ENCODE measurements at regions not wholly inside any gene's neighbourhood (a gene's known extent, or its start where the extent isn't known, plus 50 kb on each side); places are given as distances from the start of the nearest gene placed in this dataset.

GRCh38 chr2:120943403-120944034 lies 207.9 kb downstream of the GLI2 start:
- no peak for DNase-seq

- no peak for DNase-seq
Observed at GRCh38 chr2:120944575-120944974, 208.9 kb downstream of the GLI2 start.

- DNase-seq = no peak
Observed at GRCh38 chr2:120945091-120945490, 209.4 kb downstream of the GLI2 start.

- no peak for DNase-seq
Observed at GRCh38 chr2:120945832-120946499, 210.3 kb downstream of the GLI2 start.

- no peak for DNase-seq
Observed at GRCh38 chr2:120947327-120947726, 211.7 kb downstream of the GLI2 start.

- no peak for DNase-seq
Observed at GRCh38 chr2:120947982-120948661, 212.5 kb downstream of the GLI2 start.

- no peak for DNase-seq
Observed at GRCh38 chr2:120948662-120949011, 213.0 kb downstream of the GLI2 start.

GRCh38 chr2:120949027-120949956 lies 213.6 kb downstream of the GLI2 start:
- no peak for DNase-seq

- no peak for DNase-seq
Observed at GRCh38 chr2:120949957-120950590, 214.4 kb downstream of the GLI2 start.

- DNase-seq = no peak
Observed at GRCh38 chr2:120951693-120952092, 216.0 kb downstream of the GLI2 start.

- no peak for DNase-seq
Observed at GRCh38 chr2:120952318-120952717, 216.7 kb downstream of the GLI2 start.

GRCh38 chr2:120953066-120953756 lies 217.5 kb downstream of the GLI2 start:
- no peak for DNase-seq

- DNase-seq = no peak
Observed at GRCh38 chr2:120953843-120954584, 218.3 kb downstream of the GLI2 start.

- DNase-seq = no peak
Observed at GRCh38 chr2:120954939-120955338, 219.3 kb downstream of the GLI2 start.

- DNase-seq = no peak
Observed at GRCh38 chr2:120955427-120955826, 219.8 kb downstream of the GLI2 start.

GRCh38 chr2:120956486-120957156 lies 221.0 kb downstream of the GLI2 start:
- DNase-seq = no peak

- no peak for DNase-seq
Observed at GRCh38 chr2:120957905-120958304, 222.2 kb downstream of the GLI2 start.

- DNase-seq = no peak
Observed at GRCh38 chr2:120958623-120959366, 223.1 kb downstream of the GLI2 start.

GRCh38 chr2:120959426-120959825 lies 223.8 kb downstream of the GLI2 start:
- DNase-seq = no peak

GRCh38 chr2:120960770-120961366 lies 225.2 kb downstream of the GLI2 start:
- DNase-seq = no peak
